ENCODE measurements at regions not wholly inside any gene's neighbourhood (a gene's known extent, or its start where the extent isn't known, plus 50 kb on each side); places are given as distances from the start of the nearest gene placed in this dataset.

GRCh38 chr2:23286031-23286757 lies 98.8 kb upstream of the KLHL29 start:
- TF ChIP-seq TARDBP (IDR thresholded peaks at IDR 0.05) (no peak), FOXM1 (IDR thresholded peaks at IDR 0.05; ENCODE audit: borderline replicate concordance) (no peak), ZNF384 (IDR thresholded peaks at IDR 0.05) (no peak), SP1 (IDR thresholded peaks at IDR 0.05) (no peak), ARNT (IDR thresholded peaks at IDR 0.05) (no peak), NFRKB (IDR thresholded peaks at IDR 0.05) (no peak)
